T-cell (primary cell): ENCODE measurements at regions not wholly inside any gene's neighbourhood (a gene's known extent, or its start where the extent isn't known, plus 50 kb on each side); places are given as distances from the start of the nearest gene placed in this dataset.
"Not testable (repeated sequence)": the region's sequence is repeated elsewhere in the genome, so short reads cannot be mapped to it uniquely, and the experiment has no call there.

Experiments used
- ATAC-seq, 4 experiments: fragments of 200-7000 bp in 3 of 4; fragments of 150-1000 bp in 1 of 4; cut with Tn5 transposase; replicated peaks in 1 of 4; 1 replicate in 3 of 4; 2 replicates in 1 of 4; pipeline ENCODE4 v1.10.0; 2021; ENCODE audit warnings: moderate library complexity in 3 of 4, mild to moderate bottlenecking in 2 of 4, moderate number of reproducible peaks in 1 of 4
- CTCF ChIA-PET, 2 donors: fragments of 300-600 bp; sonication (Branson Sonifier 250); formaldehyde crosslinking; loops; one replicate each; lab custom pipeline; 2022; ENCODE audit warnings: antibody characterized with exemption in 2 of 2; lab: Charles Lee
- POLR2A ChIA-PET, 2 donors: fragments of 300-600 bp; sonication (Branson Sonifier 250); formaldehyde crosslinking; loops; one replicate each; lab custom pipeline; 2022; ENCODE audit warnings: antibody characterized with exemption in 2 of 2; lab: Charles Lee
- DNase-seq, 35 experiments: peaks; one replicate each; pipeline versions ENCODE4 v3.0.0 to v3.0.0-alpha.2; 2013 to 2023
- H3K27ac ChIP-seq: one replicate; pipeline ENCODE4 v1.5.1; 2013; ENCODE audit warnings: low read length
- H3K27me3 ChIP-seq, 2 experiments: replicated peaks in 1 of 2; 1 replicate in 1 of 2; 2 replicates in 1 of 2; pipeline versions ENCODE4 v1.6.1 to v1.7.0; 2013; ENCODE audit warnings: low read length in 1 of 2, mixed read lengths in 1 of 2; ENCODE audit not compliant: control insufficient read depth in 2 of 2, insufficient read depth in 2 of 2; ENCODE audit errors: extremely low read depth in 1 of 2
- H3K36me3 ChIP-seq, 2 donors: 1 replicate in 1 of 2; 2 replicates in 1 of 2; pipeline versions ENCODE4 v1.6.1 to v1.7.0; 2013; ENCODE audit warnings: low read length in 1 of 2; ENCODE audit not compliant: control insufficient read depth in 2 of 2, insufficient read depth in 1 of 2; ENCODE audit errors: extremely low read depth in 1 of 2
- H3K4me1 ChIP-seq, 2 experiments: 1 replicate in 1 of 2; 2 replicates in 1 of 2; pipeline versions ENCODE4 v1.6.1 to v1.7.0; 2013; ENCODE audit warnings: low read length in 2 of 2, mixed read lengths in 1 of 2; ENCODE audit not compliant: insufficient read depth in 2 of 2, control insufficient read depth in 1 of 2; ENCODE audit errors: extremely low read depth in 1 of 2
- H3K4me3 ChIP-seq, 2 donors: 1 replicate in 1 of 2; 2 replicates in 1 of 2; pipeline versions ENCODE4 v1.5.1 to v1.7.0; 2013; ENCODE audit warnings: mild to moderate bottlenecking in 2 of 2, low read length in 1 of 2, moderate library complexity in 1 of 2; ENCODE audit not compliant: control insufficient read depth in 1 of 2; ENCODE audit errors: extremely low read depth in 1 of 2
- H3K9me3 ChIP-seq: 2 replicates; pipeline ENCODE4 v1.7.0; 2013
- H3K27ac Mint-ChIP-seq, 2 donors: one replicate each; pipeline ENCODE4 v1.8.0; 2020 to 2021; ENCODE audit warnings: mild to moderate bottlenecking in 2 of 2, mixed read lengths in 2 of 2
- H3K27me3 Mint-ChIP-seq, 2 donors: one replicate each; pipeline ENCODE4 v1.8.0; 2021 to 2022; ENCODE audit warnings: mixed read lengths in 2 of 2
- H3K36me3 Mint-ChIP-seq: one replicate; pipeline ENCODE4 v1.8.0; 2021; ENCODE audit warnings: mixed read lengths
- H3K4me1 Mint-ChIP-seq, 3 donors: one replicate each; pipeline ENCODE4 v1.8.0; 2020 to 2022; ENCODE audit warnings: mixed read lengths in 3 of 3, mild to moderate bottlenecking in 1 of 3
- H3K4me3 Mint-ChIP-seq, 3 donors: one replicate each; pipeline ENCODE4 v1.8.0; 2020 to 2022; ENCODE audit warnings: mild to moderate bottlenecking in 3 of 3, mixed read lengths in 3 of 3, moderate library complexity in 3 of 3
- H3K9me3 Mint-ChIP-seq, 3 donors: one replicate each; pipeline ENCODE4 v1.8.0; 2020 to 2022; ENCODE audit warnings: mixed read lengths in 3 of 3
- WGBS: methylation state at CpG from one replicate; pipeline ENCODE4 v1.1.5; 2013; ENCODE audit warnings: missing lambda C conversion rate; ENCODE audit not compliant: insufficient coverage; 5-methylcytosine and 5-hydroxymethylcytosine counted together

DNA sequence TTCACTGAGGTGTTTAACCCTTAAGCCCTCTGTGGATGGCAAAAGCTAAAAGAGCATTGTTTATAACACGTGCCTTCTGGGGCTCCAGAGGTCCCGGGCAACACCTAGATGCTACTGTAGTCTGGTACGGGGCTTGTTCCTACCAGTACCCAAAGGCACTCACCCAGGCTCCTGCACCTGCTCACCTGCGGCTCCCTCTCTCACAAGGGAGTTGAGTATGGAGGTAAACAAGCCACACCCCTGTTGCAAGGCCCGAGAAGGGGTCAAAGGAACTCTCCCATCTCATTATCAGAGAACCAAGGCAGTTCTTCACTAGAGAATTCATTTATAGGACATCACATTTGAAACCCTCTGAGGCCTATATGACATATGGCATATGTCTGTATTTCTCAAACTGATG, 53.4 kb upstream of the IL6ST start:
- peaks cover 40 to 46% of the 10 kb centered on the region in 2 experiments for H3K4me1 ChIP-seq
- ATAC-seq (no peak), DNase-seq (no peak)
- no peaks in the 10 kb centered on the region for H3K27me3 Mint-ChIP-seq
- H3K36me3 Mint-ChIP-seq = no peaks in the 10 kb centered on the region
- no peaks in the 10 kb centered on the region for H3K9me3 ChIP-seq
- CTCF ChIA-PET = no interaction called here
- H3K9me3 Mint-ChIP-seq = no peaks in the 10 kb centered on the region
- H3K4me1 Mint-ChIP-seq = peaks cover 68 to 87% (median 69%) of the 10 kb centered on the region in 3 donors
- peak overlapping the region in 1 of 3 donors; percentile 36 for H3K4me3 Mint-ChIP-seq
- no peaks in the 10 kb centered on the region for H3K27me3 ChIP-seq
- peak overlapping the region; percentile 66 to 77 for H3K27ac Mint-ChIP-seq
- no peak overlapping the region for H3K4me3 ChIP-seq
- no peaks in the 10 kb centered on the region for H3K36me3 ChIP-seq
- POLR2A ChIA-PET = interaction anchor here in 1 of 2 donors (0.8 kb wide), 1 partner anchor 43 kb away, joined by 4 read pairs; no protein-coding TSS in a partner anchor
- WGBS = no CpG with 5 or more reads among the region's 5 CpGs
- no peak overlapping the region for H3K27ac ChIP-seq

DNA sequence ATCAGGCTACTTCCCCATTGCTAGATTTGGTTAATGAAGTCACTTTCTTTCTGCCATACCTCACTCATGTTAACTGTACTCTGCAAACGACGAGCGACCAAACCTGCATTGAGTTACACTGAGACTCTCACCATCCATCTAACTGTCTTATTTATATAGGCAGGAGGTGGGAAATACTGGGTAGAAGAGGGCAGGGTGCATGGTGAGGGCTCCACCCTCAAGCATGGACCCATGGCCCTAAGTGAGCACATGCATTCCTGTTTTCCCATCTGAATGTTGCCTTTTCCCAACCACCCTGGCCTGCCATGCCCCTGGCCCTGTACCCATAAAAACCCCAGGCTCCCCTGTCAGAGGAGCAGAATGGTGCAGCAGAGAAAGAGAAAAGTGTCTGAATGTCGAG, 52.7 kb upstream of the IL6ST start:
- H3K4me3 Mint-ChIP-seq = peak overlapping the region in 1 of 3 donors; percentile 36
- no peak overlapping the region for H3K27ac ChIP-seq
- H3K9me3 ChIP-seq = no peaks in the 10 kb centered on the region
- ChIA-PET POLR2A (no interaction called here), CTCF (no interaction called here)
- no peaks in the 10 kb centered on the region for H3K36me3 ChIP-seq
- DNase-seq = no peak
- H3K4me1 Mint-ChIP-seq = peaks cover 64 to 88% (median 67%) of the 10 kb centered on the region in 3 donors
- H3K36me3 Mint-ChIP-seq = no peaks in the 10 kb centered on the region
- no CpG with 5 or more reads among the region's 4 CpGs for WGBS
- H3K27me3 Mint-ChIP-seq = no peaks in the 10 kb centered on the region
- H3K4me1 ChIP-seq = peaks cover 36 to 43% of the 10 kb centered on the region in 2 experiments
- H3K9me3 Mint-ChIP-seq = no peaks in the 10 kb centered on the region
- no peak overlapping the region for H3K4me3 ChIP-seq
- peak overlapping the region; percentile 8 to 77 for H3K27ac Mint-ChIP-seq
- no peaks in the 10 kb centered on the region for H3K27me3 ChIP-seq
- no peak for ATAC-seq

DNA sequence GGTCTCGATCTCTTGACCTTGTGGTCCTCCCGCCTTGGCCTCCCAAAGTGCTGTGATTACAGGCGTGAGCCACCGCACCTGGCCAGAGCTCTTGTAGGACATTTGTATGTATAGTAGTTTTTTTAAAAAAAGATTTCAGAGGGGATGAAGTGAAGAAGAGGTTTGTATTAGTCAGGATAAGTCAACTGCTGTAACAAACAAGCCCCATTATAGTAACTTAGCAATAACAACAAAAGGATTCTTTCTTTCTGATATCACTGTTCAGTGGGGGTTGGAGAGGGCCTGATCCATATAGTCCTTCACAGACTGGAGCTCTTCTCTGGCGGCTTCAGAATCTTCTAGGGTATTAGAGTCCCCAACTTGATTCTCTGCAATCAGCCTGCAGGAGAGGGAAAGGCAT, 50.7 kb upstream of the IL6ST start:
- H3K9me3 Mint-ChIP-seq = no peaks in the 10 kb centered on the region
- ChIA-PET POLR2A (interaction anchor here in 1 of 2 donors (0.8 kb wide), 1 partner anchor 59 kb away, joined by 3 read pairs; no protein-coding TSS in a partner anchor), CTCF (interaction anchor here in 1 of 2 donors (0.5 to 1.0 kb wide), 2 partner anchors 63 to 476 kb away, joined by 3 read pairs; no protein-coding TSS in a partner anchor)
- peaks cover 25 to 32% of the 10 kb centered on the region in 2 experiments for H3K4me1 ChIP-seq
- H3K36me3 Mint-ChIP-seq = no peaks in the 10 kb centered on the region
- ATAC-seq = no peak
- no peaks in the 10 kb centered on the region for H3K27me3 ChIP-seq
- H3K9me3 ChIP-seq = no peaks in the 10 kb centered on the region
- no peak overlapping the region for H3K27ac ChIP-seq
- no peak for DNase-seq
- H3K27ac Mint-ChIP-seq = peak overlapping the region in 1 of 2 donors; percentile 68
- H3K36me3 ChIP-seq = no peaks in the 10 kb centered on the region
- 100% methylated on average over 3 of the region's 5 CpGs for WGBS
- no peaks in the 10 kb centered on the region for H3K27me3 Mint-ChIP-seq
- no peak overlapping the region for H3K4me3 ChIP-seq
- peaks cover 51 to 81% (median 53%) of the 10 kb centered on the region in 3 donors for H3K4me1 Mint-ChIP-seq
- peak overlapping the region in 1 of 3 donors; percentile 32 for H3K4me3 Mint-ChIP-seq

DNA sequence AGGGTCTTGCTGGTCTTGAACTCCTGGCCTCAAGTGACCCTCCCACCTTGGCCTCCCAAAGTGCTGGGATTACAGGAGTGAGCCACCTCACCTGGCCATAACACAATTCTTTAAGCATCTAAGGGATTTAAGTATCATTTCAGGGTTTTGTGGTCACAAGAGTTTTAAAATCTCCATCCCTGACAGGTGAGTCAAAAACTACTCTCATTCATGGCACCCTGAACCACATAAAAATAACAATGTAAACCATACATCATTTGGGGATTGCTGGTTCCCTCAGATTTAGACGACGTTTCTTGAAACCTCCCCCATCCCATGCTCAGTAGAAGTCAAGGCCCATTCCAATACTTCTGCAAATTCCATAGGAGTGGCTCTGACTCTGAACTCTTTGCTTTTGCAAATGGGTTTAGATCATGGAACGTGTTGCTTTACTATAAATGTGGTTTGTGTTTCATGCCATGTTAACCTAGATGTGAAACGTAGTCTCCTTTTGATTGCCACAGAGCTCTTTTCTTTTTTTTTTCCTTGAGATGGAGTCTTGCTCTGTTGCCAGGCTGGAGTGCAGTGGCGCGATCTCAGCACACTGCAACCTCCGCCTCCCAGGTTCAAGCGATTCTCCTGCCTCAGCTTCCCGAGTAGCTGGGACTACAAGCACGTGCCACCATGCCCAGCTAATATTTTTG, 50.1 kb upstream of the IL6ST start:
- not testable (repeated sequence) for ATAC-seq, H3K9me3 Mint-ChIP-seq, H3K27me3 ChIP-seq, DNase-seq, H3K9me3 ChIP-seq, H3K4me3 ChIP-seq, H3K27ac ChIP-seq, H3K36me3 ChIP-seq, H3K27me3 Mint-ChIP-seq, H3K36me3 Mint-ChIP-seq
- Mint-ChIP-seq H3K4me3 (peak overlapping the region in 1 of 3 donors; percentile 32), H3K4me1 (peaks cover 46 to 81% (median 52%) of the 10 kb centered on the region in 3 donors), H3K27ac (peak overlapping the region in 1 of 2 donors; percentile 68)
- H3K4me1 ChIP-seq = peaks cover 20 to 26% of the 10 kb centered on the region in 2 experiments
- WGBS = 65% methylated on average over 5 of the region's 10 CpGs
- ChIA-PET CTCF (interaction anchor here in 1 of 2 donors (1.0 kb wide), 1 partner anchor 62 kb away, joined by 3 read pairs; no protein-coding TSS in a partner anchor), POLR2A (interaction anchor here in 1 of 2 donors (0.8 kb wide), 1 partner anchor 58 kb away, joined by 3 read pairs; no protein-coding TSS in a partner anchor)
